ENCODE measurements at regions not wholly inside any gene's neighbourhood (a gene's known extent, or its start where the extent isn't known, plus 50 kb on each side); places are given as distances from the start of the nearest gene placed in this dataset.

DNA sequence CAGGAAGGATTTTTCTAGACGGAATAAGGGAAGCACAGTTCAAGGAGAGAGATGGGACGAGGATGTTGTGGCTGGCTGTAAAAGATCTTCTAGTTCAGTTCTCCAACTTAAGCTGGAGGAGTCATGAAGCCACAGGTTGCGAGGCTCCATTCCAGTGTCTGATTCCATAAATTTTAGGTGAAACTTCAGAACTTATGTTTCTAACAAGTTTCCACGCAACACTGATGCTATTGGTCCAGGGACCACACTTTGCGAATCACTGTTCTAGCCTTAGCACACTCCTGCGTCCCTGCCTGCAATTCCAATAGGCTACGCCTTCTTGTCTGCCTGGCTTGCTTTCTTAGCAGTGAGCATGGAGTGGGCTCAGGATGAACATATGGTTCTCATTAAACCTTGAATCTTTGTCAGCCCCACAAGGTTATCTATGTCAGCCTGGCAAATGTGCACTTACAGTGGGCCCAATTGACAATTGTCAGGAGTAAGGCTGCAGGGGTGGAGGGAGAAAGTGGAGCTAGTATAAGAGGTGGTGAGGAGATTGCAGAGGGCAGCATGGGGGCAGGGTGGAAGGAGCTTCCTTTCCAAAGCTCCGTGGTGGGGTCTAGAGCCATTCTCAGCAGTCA is 438.1 kb upstream of the ST6GAL2 start:
- TF ChIP-seq GATA1 (IDR thresholded peaks at IDR 0.05; ENCODE audit: low read depth, low read length), result no peak
- TF ChIP-seq POLR2A (IDR thresholded peaks at IDR 0.05; ENCODE audit: low read length), result no peak
- DNase-seq, result no peak

GRCh38 chr2:107325981-107326786 is 440.2 kb upstream of the ST6GAL2 start:
- TF ChIP-seq GATA1 (IDR thresholded peaks at IDR 0.05; ENCODE audit: low read depth, low read length) (no peak), POLR2A (IDR thresholded peaks at IDR 0.05; ENCODE audit: low read length) (no peak)
- DNase-seq, result no peak

DNA sequence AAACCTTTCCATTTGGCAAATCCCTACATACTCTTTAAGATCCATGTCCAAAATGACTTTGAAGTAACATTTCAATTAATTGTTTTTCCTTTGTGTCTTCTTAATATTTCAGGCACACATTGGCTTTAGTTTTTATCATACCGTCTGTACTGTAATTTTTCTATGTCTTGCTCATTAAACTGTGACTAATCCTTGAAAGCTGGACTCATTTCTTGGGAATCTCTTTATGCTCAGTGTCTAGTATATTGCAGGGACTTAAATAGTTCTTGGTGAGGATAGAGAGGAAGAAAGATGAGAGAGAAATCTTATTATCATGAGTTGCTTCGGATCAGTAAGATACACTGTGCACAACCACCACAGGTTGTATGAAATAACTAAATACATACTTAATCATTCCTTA is 448.3 kb upstream of the ST6GAL2 start:
- DNase-seq, result no peak
- no peak for TF ChIP-seq POLR2A (IDR thresholded peaks at IDR 0.05; ENCODE audit: low read length)
- TF ChIP-seq GATA1 (IDR thresholded peaks at IDR 0.05; ENCODE audit: low read depth, low read length), result no peak

DNA sequence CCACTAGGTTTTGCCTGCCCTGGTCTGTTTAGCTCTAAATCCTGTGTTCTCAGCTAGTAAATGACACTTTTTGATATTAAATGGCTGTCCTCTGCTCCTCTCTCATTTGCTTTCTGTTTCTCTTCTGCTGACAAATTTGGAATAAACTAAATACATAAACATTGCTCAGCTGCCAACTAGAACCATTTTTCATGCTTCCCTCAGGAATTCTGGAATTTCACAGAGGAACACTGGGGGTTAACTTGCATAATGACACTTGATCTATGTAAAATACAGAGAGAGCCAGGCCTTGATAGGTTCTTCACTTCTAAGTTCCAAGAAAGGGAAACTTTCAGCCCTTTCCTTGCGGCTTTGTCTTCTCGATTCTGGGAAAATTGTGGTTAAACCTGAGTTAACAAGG is 450.6 kb upstream of the ST6GAL2 start:
- no peak for TF ChIP-seq POLR2A (IDR thresholded peaks at IDR 0.05; ENCODE audit: low read length)
- TF ChIP-seq GATA1 (IDR thresholded peaks at IDR 0.05; ENCODE audit: low read depth, low read length), result no peak
- DNase-seq, result no peak

DNA sequence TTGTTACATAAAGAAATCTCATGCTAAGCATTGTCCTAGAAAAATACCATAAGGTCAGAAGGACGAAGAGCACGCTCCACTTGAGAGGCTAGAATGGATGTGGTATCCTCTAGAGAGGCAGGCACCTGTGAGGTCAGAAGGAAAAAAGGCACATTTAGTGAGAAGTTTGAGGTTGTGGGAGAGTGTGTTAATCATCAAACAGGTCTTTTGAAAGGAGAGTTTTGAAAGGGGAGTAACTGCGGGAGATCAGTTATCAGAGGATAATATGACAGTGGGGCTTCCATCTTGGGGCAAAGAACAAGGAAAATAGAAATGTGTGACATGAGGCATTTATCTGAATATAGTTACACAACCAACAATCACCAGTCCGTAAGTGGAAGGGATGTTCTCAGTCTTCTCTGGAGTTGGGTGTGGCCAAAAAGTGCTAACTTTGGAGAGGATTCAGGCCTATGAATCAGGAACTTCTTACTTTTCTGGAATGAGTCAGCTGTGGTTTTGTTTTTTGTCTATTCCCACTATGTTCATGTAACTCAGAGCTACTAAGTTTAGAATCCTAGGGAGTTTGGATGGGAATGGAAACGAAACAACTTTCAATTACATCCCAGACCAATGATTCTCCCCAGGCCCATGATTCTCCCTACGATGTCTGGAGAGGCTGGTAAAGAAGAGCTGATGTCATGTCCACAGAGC is 451.4 kb upstream of the ST6GAL2 start:
- TF ChIP-seq GATA1 (IDR thresholded peaks at IDR 0.05; ENCODE audit: low read depth, low read length), result no peak
- no peak for TF ChIP-seq POLR2A (IDR thresholded peaks at IDR 0.05; ENCODE audit: low read length)
- DNase-seq, result no peak

- TF ChIP-seq POLR2A (IDR thresholded peaks at IDR 0.05; ENCODE audit: low read length) (no peak), GATA1 (IDR thresholded peaks at IDR 0.05; ENCODE audit: low read depth, low read length) (no peak)
- no peak for DNase-seq
These were observed 452.1 kb upstream of the ST6GAL2 start for GRCh38 chr2:107338059-107338458.

DNA sequence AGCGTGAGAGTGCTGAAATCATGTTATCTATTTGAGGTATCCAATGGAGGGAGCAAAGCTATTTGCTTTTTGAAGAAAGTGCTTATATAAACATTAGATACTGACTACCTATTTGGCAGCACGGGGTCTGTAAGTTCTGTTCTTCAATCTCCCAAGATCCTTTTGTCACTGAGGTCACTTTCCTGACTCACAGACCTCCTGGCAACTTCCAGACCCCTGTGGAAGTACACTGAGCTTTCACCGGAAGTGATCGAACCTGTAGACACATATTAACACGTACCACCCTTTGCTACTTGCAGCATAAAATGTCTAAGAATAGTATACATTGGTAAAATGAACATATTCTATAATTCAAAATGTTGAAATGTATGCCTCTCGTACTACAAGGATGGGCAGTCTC is 452.6 kb upstream of the ST6GAL2 start:
- no peak for DNase-seq
- TF ChIP-seq GATA1 (IDR thresholded peaks at IDR 0.05; ENCODE audit: low read depth, low read length), result no peak
- no peak for TF ChIP-seq POLR2A (IDR thresholded peaks at IDR 0.05; ENCODE audit: low read length)

- DNase-seq, result no peak
- TF ChIP-seq POLR2A (IDR thresholded peaks at IDR 0.05; ENCODE audit: low read length), result no peak
- no peak for TF ChIP-seq GATA1 (IDR thresholded peaks at IDR 0.05; ENCODE audit: low read depth, low read length)
These were observed 455.0 kb upstream of the ST6GAL2 start for GRCh38 chr2:107340955-107341354.

DNA sequence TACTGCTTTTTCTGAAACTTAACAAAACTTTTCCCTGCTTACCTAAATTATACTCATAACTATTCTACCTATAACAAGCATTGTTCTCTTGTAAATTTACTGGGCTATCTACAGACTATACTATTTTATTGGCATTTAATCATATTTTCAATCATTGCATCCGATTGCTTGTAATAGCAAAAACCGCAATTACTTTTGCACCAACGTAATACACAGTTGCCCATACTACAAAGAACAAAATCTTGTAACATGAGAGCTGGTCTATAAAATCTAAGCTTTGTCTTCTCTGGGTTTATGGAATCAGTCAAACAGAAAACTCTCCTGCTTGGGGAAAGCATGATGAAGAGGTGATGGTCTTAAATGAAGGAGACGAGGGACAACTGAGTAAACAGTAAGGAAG is 463.4 kb upstream of the ST6GAL2 start:
- DNase-seq, result no peak

DNA sequence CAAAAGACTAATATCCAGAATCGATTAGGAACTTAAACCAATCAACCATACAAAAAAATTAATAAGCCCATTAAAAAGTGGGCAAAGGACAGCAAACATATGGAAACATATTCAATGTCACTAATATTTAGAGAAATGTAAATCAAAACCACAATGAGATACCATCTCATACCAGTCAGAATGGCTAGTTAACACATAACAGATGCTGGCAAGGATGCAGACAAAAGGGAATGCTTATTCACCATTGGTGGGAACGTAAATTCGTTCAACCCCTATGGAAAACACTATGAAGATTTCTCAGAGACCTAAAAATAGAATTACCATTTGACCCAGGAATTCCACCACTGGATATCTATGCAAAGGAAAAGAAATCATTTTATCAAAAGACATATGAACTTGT is 468.2 kb upstream of the ST6GAL2 start:
- TF ChIP-seq GATA1 (IDR thresholded peaks at IDR 0.05; ENCODE audit: low read depth, low read length), result no peak
- TF ChIP-seq POLR2A (IDR thresholded peaks at IDR 0.05; ENCODE audit: low read length), result no peak
- DNase-seq, result no peak

More for the DNA sequence above, 463.4 kb upstream of the ST6GAL2 start:
- no peak for TF ChIP-seq GATA1 (IDR thresholded peaks at IDR 0.05; ENCODE audit: low read depth, low read length)
- TF ChIP-seq POLR2A (IDR thresholded peaks at IDR 0.05; ENCODE audit: low read length), result no peak

DNA sequence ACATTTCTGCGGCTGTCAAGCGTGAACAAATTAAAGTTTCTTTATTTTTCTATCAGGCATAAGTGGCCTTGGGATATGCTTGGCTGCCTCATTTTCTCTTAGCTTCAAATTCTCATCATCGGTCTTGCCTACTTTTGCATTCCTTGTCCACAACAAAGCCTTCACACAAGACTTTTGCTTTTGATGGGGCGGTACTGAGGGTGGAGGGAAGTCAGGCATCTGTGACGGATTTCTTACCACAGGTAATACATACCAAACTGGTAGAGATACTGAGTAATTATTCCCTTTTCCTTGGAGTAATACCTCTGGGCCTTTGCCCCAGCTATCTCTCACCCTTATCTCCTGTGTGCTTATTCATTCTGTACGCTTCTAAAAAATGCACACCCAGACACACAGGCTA is 468.3 kb upstream of the RGPD4 start:
- TF ChIP-seq GATA1 (IDR thresholded peaks at IDR 0.05; ENCODE audit: low read depth, low read length) (no peak), POLR2A (IDR thresholded peaks at IDR 0.05; ENCODE audit: low read length) (no peak)
- DNase-seq, result no peak

DNA sequence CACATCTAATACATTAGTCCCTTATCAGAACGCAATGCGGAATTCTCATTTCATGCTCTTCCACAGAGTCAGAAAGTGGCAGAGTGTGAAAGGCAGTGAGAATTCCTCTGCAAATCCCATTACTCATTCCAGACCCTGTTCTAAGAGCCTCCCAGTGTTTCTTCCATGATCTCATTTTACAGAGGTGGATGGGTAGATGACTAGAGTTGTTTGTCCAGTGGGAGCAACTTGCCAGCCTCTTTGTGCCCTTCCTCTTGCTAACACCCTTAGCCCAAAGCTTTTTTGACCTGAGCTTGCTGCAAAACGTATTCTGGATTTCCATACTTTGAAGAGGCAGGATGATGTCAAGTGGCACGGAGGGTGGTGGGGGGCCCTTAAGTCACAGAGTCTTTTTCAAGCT is 467.7 kb upstream of the RGPD4 start:
- DNase-seq, result no peak
- no peak for TF ChIP-seq POLR2A (IDR thresholded peaks at IDR 0.05; ENCODE audit: low read length)

DNA sequence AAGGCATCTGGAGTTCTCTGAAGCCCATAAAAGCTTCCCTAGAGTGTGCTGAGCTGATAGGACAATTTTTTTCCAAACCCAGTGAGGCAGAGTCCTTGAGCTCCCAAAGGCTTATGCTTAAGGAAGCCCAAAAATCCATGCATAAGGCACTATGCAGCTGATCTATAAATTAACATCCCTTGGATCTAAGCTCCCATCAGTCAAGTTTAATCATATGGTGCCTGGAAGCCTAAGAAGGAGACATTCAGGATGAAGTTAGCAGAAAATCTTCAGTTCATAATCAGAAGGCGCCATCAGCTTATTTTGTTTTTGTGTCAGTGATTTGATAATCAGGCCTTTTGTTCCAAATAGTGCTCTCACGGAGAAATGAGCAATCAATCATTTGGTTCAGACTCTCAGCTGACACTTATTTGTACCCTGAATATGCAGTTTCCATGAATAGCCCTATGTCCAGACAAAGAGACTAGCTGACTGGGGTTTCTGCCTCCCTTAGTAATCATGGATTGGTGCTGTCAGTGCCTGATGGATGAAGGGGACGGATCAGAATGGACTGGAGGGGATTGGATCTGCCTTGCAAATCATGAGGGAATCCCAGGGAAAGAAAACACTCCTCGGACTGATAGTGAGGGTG is 464.8 kb upstream of the RGPD4 start:
- no peak for TF ChIP-seq POLR2A (IDR thresholded peaks at IDR 0.05; ENCODE audit: low read length)
- no peak for TF ChIP-seq GATA1 (IDR thresholded peaks at IDR 0.05; ENCODE audit: low read depth, low read length)
- DNase-seq, result no peak

DNA sequence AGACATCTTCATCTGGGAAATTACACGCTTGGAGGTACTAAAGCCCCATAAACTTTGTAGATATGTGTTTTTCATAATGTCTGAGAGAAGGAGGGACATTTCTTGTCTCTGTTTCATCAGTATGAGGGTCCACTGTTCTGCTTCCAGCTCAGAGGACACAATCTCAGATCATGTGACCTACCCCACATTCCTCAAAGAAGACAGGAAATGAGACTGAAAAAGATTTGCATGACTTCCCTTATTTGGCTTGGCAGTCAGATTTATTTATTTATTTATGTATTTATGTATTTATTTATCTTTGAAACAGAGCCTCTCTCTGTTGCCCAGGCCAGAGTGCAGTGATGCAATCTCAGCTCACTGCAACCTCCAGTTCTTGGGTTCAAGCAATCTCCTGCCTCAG is 463.7 kb upstream of the RGPD4 start:
- DNase-seq, result no peak
- TF ChIP-seq POLR2A (IDR thresholded peaks at IDR 0.05; ENCODE audit: low read length) (no peak), GATA1 (IDR thresholded peaks at IDR 0.05; ENCODE audit: low read depth, low read length) (no peak)

All from erythroblast (primary cell).